GM19025 (cell line): ENCODE measurements at regions not wholly inside any gene's neighbourhood (a gene's known extent, or its start where the extent isn't known, plus 50 kb on each side); places are given as distances from the start of the nearest gene placed in this dataset.
"Not testable (repeated sequence)": the region's sequence is repeated elsewhere in the genome, so short reads cannot be mapped to it uniquely, and the experiment has no call there.

Source experiments
- ATAC-seq: cut with Tn5 transposase; IDR thresholded peaks from one replicate; pipeline ENCODE4 v1.9.1; 2021; ENCODE audit warnings: mild to moderate bottlenecking, low read depth, moderate library complexity; ENCODE audit not compliant: unreplicated experiment

DNA sequence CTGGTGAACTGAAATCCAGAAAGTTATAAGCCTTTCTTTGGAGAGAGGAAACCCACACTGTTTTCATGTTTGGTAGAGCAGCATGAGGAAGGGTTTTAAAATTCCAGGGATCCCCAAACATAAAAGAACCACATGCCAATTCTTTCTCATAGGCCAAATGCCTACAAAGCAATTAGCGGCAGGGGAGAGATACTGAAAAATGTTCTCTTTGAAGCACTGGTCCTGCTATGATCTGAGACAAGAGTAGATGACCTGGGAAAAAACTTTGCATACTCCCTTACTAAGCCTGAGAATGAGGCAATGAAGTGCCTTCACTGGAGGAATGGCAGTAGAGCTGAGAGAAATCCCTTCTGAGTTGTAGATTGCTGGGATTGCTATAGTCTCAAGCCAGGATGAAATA, 1261.7 kb downstream of the DSC3 start:
- ATAC-seq = no peak

DNA sequence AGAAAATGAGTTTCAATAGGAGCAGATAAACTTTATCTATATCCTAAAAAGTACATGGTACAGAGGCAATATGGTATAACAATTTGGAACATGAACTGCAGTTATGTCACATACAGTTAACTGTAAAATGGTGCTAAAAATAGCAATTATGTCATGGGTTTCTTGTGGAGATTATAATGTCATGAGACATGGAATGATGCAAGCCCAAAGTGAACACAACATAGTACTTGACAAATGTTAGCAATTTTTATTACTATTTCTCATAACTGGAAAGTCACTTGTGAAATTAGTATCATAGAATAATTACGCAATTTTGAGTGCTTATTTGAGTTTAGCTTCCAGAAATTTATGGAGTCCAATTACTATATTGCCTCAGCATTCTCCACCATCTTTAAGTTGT, 1263.4 kb downstream of the DSC3 start:
- ATAC-seq = no peak

DNA sequence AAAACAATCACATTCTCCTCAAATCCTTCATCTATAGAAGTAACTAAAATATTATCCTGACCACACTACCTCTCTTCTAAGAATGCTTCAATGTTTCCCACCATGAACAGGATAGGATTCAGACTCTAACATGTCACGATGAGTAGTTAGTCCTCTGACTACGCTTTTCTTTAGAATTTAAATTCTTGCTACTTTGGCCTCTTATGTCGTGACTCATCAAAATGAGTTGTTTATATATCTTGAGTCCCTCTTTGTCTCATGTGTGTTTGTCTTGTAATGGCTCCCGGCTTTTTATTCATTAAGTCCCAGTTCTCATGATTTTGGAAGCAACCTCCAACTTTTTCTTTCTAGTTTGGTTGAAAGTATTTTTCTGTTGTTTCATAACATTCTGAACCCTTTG, 1289.2 kb downstream of the DSC3 start:
- no peak for ATAC-seq

DNA sequence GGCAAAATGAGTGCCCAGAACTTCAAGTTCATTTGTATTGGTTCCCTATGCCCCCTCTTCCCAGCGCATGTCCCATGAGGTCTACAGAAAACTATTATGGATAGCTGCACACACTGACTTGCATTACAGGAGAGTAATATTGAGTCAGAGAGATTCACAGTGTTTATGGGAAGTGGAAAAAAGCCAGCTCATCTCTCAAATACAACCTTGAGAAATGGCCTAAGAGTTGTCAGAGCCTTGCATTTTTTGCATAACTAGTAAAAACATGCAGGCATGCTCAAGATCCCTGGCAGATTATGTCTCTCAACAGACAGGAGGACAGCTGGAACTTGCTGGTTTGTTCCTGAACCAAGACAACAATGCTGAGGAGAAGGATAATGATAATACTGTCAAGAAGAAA, 1292.8 kb downstream of the DSC3 start:
- ATAC-seq = no peak

DNA sequence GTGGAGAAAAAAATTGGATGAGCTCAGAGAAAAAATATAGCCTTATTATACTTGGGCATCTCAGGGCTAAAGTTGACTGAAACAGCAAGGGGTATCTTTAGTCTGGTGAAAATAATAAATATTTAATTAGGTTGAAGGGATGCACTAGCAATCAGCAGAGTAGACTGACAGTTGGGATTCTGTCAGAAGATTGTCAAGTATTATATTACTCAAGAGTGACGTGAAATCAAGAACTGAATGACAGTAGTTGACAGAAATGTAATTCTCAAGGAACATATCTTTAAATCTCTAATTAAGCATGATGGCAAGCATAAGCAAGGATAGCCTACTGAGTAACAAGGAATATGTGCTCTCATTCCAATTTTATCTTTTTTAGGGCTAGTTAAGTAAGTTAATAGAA, 1301.1 kb downstream of the DSC3 start:
- no peak for ATAC-seq

DNA sequence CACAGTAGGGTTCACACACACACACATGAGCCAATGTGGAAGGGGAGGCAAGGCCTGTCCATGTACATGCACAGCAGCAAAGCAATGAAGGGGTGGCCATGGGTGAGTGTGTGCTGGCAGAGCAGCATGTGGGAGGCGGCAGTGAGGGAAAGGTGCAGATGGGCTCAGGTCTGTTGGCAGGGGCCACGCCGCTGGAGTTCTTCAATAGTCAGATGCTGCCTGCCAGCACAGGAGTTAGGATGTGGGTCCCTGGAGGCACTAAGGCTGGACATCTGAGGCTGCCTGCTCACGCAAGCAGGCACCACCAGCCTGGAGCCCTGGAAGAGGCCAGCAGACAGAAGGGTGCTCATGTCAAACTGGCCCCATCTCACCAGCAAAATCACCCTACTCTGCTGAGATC, 1304.9 kb downstream of the DSC3 start:
- no peak for ATAC-seq

DNA sequence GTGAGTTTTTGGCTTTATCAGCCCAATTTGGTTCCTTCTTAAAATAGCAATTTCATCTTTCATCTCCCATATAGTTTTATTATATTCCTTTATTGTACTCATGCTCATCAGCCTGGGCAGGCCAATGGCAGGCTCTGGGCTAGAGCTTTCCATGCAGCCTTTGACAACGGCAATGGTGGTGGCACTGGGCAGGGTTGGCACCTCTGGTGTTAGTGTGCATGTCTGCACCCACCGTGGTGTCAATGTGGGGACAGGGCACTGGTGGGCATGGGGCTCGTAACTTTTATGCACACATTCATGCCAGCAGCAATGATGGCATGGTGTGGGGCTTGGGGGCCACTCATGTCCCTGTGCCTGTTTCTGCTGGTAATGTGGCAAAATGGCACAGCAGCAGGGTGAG, 1305.4 kb downstream of the DSC3 start:
- no peak for ATAC-seq

DNA sequence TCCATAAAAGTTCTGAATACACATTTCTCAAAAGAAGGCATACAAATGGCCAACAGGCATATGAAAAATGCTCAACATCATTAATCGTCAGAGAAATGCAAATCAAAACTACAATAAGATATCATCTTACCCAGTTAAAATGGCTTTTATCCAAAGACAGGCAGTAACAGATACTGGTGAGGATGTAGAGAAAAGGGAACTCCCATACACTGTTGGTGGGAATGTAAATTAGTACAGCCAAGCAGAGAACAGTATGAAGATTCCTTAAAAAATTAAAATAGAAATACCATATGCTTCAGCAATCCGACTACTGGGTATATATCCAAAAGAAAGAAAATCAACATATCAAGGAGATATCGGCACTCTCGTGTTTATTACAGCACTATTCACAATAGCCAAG, 1312.5 kb downstream of the DSC3 start:
- ATAC-seq = no peak

DNA sequence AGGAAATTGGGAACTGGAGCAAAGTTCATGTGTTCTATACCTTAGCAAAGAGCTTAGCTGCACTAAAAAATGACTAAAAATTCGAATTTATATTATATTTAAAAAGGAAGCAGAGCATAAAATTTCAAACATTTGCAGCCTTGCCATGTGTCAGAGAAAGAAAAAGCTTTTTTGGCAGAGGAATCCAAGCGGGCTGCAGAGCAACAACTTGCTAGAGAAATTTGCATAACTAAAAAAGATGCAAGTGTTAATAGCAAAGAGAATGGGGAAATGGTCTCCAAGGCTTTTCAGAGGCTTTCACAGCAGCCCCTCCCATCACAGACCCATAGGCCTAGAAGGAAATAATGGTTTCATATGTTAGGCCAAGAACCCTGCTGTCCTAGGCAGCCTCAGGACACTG, 1315.9 kb downstream of the DSC3 start:
- no peak for ATAC-seq

DNA sequence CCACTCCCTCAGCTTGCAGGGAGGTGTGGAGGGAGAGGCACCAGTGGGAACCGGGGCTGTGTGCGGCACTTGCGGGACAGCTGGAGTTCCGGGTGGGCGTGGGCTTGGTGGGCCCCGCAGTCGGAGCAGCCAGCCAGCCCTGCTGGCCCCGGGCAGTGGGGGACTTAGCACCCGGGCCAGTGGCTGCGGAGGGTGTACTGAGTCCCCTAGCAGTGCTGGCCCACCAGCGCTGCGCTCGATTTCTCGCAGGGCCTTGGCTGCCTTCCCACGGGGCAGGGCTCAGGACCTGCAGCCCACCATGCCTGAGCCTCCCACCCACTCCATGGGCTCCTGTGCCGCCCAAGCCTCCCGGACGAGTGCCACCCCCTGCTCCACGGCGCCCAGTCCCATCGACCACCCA, 1319.1 kb downstream of the DSC3 start:
- not testable (repeated sequence) for ATAC-seq

DNA sequence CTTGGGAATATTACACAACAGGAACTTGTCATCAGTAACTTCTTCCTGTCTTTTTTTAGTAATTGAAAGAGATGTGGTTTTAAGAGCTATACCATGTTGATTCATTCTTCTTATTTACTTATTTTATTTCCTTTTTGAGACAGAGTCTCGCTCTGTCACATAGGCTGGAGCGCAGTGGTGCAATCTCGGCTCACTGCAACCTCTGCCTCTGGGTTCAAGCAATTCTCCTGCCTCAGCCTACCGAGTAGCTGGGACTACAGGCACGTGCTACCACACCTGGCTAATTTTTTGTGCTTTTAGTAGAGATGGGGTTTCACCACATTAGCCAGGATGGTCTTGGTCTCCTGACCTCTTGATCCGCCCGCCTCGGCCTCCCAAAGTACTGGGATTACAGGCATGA, 1326.6 kb downstream of the DSC3 start:
- ATAC-seq = not testable (repeated sequence)

DNA sequence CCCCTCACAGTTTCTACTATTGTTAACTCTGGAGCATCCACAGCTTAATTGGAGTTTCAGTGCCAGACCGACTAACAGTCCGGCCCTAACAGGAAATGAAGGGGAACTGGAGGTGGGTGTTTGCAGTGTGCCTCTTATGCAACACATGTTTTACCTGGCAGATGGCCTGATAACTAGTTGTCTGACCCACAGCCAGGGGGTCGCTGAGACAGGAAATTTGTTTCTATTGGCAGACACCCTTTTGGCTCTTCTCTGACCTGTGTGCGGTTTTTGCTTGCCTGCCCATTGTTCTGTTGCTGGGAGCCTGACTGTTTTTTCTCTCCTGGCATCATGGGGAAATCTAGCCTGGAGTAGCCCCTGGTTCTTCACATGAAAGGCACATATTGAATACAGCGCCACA, 1329.8 kb downstream of the DSC3 start:
- no peak for ATAC-seq

DNA sequence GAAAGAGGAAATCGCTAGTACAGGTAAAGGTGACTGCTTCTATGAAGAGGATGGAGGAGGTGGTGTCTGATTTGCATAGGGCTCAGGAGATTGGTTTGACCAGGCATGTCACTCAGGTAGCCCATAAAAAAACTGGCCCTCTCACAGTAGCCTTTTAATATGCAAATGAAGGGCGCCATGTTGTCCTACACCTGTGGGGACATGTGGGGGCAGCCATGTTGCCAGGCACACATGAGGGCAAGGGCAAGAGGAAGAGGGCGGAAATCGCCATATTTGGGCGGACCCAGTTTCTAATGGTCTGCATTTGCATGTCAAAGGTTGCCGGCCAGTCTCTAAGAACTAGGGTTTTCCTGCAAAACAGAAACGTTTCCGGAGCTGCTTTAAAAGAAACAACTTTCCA, 1330.6 kb downstream of the DSC3 start:
- no peak for ATAC-seq

DNA sequence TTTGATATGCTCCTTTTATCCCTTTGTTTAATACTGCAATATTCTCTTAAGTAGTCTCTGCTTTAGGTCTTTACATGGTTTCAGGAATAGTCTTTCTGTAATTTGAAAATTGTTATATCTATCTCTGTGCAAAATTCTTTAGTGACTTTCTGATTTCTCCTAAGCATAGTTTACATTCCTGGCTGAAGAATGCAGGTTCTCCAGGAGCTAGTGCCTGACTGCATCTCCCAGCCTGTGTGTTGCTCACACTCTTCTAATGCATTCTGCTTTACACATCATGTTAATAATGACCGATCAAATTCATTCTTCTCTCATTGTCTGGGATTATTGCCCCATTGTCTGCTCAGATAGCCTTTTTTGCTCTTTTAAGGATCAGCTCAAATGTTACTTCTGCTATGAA, 1349.2 kb downstream of the DSC3 start:
- no peak for ATAC-seq

DNA sequence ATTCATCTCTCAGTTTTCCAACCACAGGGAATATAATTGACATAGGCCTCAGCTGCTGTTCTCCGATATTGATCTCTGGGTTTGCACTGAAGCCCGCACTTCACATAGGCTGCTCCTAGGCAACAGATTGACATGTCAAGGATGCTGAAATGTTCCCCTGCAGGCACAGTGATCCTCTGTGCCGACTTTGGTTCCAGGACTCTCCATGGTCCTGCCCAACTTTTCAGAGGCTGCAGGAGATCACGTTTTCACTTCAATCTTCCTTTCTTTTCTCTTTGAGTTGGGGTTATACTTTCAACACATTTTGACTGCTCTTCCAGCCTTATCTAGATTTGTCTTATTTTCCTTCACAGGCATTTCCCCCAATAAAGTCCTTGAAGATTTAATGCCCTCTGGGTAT, 1361.0 kb downstream of the DSC3 start:
- no peak for ATAC-seq

DNA sequence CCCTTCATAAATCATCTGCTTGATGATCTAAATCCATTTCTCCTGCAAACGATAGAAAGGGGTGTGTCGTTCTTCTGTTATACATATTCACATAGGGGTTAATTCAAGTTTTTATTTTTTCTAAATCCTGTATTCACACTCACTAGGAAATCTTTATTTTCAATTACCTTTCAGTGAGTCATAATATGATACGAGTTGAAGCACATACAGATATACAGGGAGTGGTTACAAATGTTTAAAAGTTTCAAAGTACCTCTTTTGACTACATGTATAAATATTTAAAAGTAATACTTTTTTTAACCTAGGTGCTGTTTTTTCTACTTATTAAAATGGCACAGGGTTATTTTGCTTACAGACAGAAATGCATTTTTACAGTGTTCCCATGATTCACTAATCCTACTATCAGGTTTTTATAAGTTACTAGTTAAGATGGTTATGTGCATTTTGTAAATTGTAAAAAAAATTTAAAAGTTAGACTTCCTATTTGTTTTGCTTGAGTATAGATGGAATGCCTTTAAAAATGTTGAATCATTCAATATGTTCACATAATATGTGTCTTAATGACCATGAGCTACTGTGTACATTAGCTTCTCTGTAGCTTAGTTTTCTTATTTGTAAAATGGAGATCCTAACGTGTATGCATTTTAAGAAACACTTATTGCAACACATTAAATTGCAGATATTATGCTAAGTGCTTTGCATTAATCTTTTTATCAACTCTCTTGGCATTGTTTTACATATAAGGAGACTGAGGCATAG, 1378.1 kb downstream of the DSC3 start:
- ATAC-seq = no peak

DNA sequence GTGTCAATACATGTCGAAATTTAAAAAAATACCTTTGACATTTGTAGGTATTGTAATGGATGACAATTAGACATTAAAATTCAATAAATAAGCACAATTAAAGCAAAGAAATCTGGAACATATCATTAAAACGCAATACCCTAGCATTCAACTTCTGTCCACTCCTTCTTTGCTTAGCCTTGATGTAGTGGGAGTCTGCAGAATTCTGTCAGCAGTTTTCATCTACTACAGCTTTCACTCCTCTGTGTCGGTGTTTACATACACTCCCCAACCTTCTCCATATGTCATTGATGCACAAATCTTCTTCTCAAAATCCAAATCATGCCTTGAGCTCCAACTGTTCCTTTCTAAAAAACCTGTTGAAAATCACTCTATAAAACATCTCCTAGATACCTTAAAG, 1380.6 kb downstream of the DSC3 start:
- ATAC-seq = no peak

DNA sequence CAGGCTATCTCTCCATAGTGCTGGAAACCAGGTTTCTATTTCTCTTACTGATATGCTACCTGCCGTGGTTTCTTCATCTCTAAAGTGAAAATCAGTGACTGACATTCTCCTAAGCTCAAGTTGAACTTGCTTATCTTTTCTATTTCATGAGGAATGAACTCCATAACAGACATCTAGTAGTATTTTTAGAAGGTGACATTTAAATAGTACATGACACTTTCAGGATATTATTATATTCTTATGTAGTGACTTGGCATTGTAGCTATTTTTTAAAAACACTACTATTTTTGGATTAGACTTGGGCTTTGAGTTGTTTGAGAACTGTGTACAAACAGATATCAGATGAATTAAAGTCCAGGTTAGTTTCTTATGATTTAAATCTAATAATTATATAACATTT, 1381.8 kb downstream of the DSC3 start:
- no peak for ATAC-seq

DNA sequence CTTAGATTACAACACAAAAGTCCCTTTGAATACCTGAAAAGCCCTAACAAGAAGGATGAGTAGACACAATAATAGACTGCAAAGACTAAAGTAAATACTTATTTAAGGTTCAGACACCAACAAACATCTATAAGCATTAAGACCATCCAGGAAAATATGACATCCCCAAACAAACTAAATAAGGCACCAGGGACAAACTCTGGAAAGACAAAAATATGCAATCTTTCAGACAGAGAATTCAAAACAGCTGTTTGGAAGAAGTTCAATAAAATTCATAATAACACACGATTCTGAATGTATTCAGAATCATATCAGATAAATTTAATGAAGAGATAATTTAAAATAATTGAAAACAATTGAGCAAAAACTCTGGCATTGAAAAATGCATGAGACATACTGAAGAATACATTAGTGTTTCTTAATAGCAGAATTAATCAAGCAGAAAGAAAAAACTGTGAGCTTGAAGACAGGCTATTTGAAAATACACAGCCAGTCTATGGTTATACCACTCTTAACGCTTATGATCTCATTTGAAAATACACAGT, 1388.8 kb downstream of the DSC3 start:
- no peak for ATAC-seq

DNA sequence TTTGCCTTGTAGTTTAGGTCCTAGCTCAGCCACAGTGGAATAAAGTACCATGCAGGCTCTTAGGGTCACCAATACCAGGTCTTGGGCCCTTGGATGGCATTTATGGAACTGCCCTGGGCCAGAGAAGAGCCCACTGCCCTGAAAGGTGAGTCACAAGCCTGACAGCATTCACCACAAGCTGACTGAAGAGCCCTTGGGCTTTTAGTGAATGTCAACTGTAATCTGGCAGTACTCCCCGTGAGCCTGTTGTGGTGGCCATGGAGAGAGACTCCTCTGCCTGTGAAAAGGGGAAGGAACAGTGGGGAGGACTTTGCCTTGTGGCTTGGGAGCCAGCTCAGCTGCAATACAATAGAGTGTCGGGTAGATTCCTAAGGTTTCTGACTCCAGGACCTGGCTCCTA, 1389.7 kb downstream of the DSC3 start:
- no peak for ATAC-seq

DNA sequence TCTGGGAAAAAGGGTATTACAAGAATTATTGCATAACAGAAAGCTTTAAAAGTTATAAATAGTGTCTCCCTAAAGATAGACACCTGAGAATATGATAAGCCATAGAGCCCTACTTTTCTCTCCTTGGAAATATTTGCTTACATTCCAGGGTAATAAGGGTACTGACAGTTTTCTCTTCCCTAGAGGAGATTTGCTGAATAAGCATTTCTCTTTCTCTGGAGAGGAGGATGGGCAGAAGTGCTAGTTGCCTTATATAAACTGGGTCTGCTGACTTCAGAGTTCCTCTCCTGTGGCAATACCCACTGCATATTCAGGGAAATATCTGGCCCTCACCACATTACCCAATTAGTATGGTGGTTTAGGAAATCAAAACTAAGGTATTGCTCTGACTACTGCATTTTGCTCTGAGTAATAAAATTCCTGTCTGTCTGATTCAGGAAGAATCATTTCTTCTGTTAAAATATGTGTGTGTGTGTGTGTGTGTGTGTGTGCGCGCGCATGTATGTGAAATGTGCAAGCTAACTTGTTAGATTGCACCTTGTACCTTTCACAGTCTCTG, 1391.3 kb downstream of the DSC3 start:
- ATAC-seq = no peak

DNA sequence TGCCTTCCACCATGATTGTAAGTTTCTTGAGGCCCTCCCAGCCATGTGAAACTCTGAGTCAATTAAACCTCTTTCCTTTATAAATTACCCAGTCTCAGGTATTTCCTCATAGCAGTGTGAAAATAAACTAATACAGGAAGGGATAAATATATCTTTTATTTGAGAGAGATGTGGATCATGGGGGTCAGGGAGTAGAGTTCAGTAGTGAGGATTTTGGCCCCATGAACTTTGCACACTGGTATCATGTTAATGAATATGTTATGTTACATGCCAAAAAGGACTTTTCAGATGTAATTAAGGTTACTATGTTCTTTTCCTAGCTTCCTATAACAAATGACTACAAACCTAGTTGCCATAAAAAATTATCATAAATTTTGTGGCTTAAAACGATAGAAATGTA, 1393.7 kb downstream of the DSC3 start:
- no peak for ATAC-seq
